Heart left ventricle (tissue), 16 donors: ENCODE measurements at regions not wholly inside any gene's neighbourhood (a gene's known extent, or its start where the extent isn't known, plus 50 kb on each side); places are given as distances from the start of the nearest gene placed in this dataset.

Source experiments
- ATAC-seq, 4 donors: fragments of 200-7000 bp; cut with Tn5 transposase; one replicate each; pipeline ENCODE4 v1.9.1; 2020 to 2022; ENCODE audit warnings: moderate library complexity in 4 of 4, mild to moderate bottlenecking in 3 of 4, moderate number of reproducible peaks in 1 of 4
- DNase-seq, 5 donors: peaks; one replicate each; pipeline ENCODE4 v3.0.0-alpha.2; 2020
- H3K27ac ChIP-seq, 12 donors: fragments of 200-600 bp; sonication (generic) in 4 of 12; one replicate each; pipeline versions ENCODE4 v1.5.0 to v1.8.0; 2016 to 2022; ENCODE audit warnings: mild to moderate bottlenecking in 2 of 12
- H3K27me3 ChIP-seq, 9 donors: fragments of 200-600 bp; sonication (generic) in 2 of 9; one replicate each; pipeline versions ENCODE4 v1.5.1 to v1.8.0; 2016 to 2022; ENCODE audit warnings: mild to moderate bottlenecking in 3 of 9
- H3K36me3 ChIP-seq, 9 donors: fragments of 200-600 bp; sonication (generic) in 2 of 9; one replicate each; pipeline versions ENCODE4 v1.5.0 to v1.8.0; 2018 to 2022; ENCODE audit warnings: mild to moderate bottlenecking in 2 of 9
- H3K4me1 ChIP-seq, 12 donors: fragments of 200-600 bp; sonication (generic) in 4 of 12; one replicate each; pipeline versions ENCODE4 v1.5.0 to v1.8.0; 2016 to 2022; ENCODE audit warnings: mild to moderate bottlenecking in 3 of 12
- H3K4me3 ChIP-seq, 12 donors: fragments of 200-600 bp; sonication (generic) in 4 of 12; one replicate each; pipeline versions ENCODE4 v1.5.0 to v1.8.0; 2017 to 2022; ENCODE audit warnings: mild to moderate bottlenecking in 9 of 12, moderate library complexity in 4 of 12
- H3K9me3 ChIP-seq, 12 donors: fragments of 200-600 bp; sonication (generic) in 4 of 12; one replicate each; pipeline versions ENCODE4 v1.5.0 to v1.8.0; 2016 to 2022; ENCODE audit warnings: mild to moderate bottlenecking in 1 of 12
- POLR2A ChIP-seq, 2 donors: fragments of 450-650 bp; IDR thresholded peaks; one replicate each; pipeline ENCODE4 v1.6.1; 2017; ENCODE audit warnings: antibody characterized with exemption in 2 of 2, mild to moderate bottlenecking in 2 of 2, moderate library complexity in 2 of 2
- WGBS, 4 donors: extraction: QIAGEN DNeasy Blood & Tissue Kit in 2 of 4; methylation state at CpG; one replicate each; pipeline versions ENCODE4 v1.1.5 to v1.1.7; 2013 to 2018; 5-methylcytosine and 5-hydroxymethylcytosine counted together
- intact Hi-C, 10 donors: fragments of 100-400 bp; cut with DNase I; formaldehyde crosslinking; loops; one replicate each; pipeline versions ENCODE4 v1.11.1 to v1.14.2; 2022
- TF ChIP-seq, protein P1 (sequence below), 12 donors: fragments of 200-600 bp; sonication (generic) in 4 of 12; IDR thresholded peaks; one replicate each; pipeline versions ENCODE4 v1.5.0 to v1.8.0; 2018 to 2022; ENCODE audit warnings: antibody characterized with exemption in 12 of 12, mild to moderate bottlenecking in 5 of 12
- donor health status: ischemic (EF 13 %, LVEDD 7.1; RV severe dilation, severe dysfunction).
- donor health status: healthy with polysubstance abuse.
- donor health status: DM: no; HTN: yes; CAD: no.
- donor health status: DM: no; HTN: no; CAD: no.
- donor health status: ischemic (EF 25% LVEDD 6.9; RV normal size, moderate dysfunction).
- donor health status: ischemic (EF 25% LVEDD 5.7; RV mildly dilated, moderate dysfunction).
- donor health status: healthy.
- donor health status: DM: yes; HTN: yes; CAD: no.
- donor health status: ischemic (EF 35%, LVEDD 5.7; RV mildly dilated, moderate dysfunction).
- donor health status: nonischemic (EF 11% LVEDD 7.7; RV severe dilation, severe dysfunction).
- donor health status: DM: yes; HTN: yes; CAD: no.
- donor health status: PGD.
- donor health status: ischemic (EF 29% LVEDD 5.4; RV normal size, mild dysfunction).
- donor health status: nonischemic (EF 23%, LVEDD 6.1; RV moderate dilation, normal function).

DNA sequence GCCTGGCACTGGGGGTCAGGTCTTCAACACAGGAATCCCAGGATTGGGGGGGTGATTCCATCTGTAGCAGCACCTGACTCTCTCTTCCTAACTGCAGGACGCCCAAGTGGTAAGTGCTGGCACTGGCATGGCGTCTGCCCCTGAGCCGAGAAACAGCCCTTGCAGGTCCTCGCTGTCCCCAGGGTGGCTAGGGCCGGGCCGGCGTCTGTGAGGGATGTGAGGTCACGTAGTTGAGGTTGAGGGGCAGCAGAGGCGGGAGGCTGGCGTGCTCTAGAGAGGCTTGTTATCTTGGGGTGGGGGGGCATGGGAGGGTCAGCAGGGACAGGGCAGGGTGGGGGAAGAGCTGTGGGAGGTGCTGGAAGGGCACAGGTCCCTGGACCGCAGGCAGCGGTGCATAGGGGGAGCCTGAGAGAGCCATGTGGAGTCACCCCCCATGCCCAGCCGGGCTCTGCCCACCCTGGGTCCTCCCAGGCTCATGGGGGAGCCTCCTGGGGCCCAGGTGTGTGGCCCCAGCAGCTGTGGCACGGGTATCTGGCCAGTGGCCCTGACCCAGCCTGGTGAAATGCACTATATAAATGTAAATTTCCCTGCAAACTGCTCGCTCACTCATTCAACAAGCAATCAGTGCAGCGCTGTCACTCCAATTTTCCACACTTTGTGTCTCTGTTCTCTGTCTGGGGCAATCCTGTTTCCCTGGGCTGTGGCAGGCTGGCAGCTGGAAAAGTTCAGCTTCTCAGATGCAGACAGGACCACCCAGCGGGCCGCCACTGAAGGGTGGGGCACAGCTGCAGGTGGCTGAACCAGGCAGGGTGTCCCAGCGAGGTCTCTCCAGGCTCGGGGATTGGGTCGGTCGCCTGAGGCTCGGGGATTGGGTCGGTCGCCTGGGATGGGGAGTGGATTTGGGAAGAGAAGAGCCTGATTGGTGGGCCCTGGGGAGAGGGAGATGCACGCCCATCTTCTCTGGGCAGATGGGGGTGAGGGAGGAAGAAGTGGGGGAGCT lies 102.2 kb upstream of the NKX1-1 start:
- H3K27me3 ChIP-seq, result peaks cover 4 to 42% (median 10%) of the 10 kb centered on the region in 9 donors

DNA sequence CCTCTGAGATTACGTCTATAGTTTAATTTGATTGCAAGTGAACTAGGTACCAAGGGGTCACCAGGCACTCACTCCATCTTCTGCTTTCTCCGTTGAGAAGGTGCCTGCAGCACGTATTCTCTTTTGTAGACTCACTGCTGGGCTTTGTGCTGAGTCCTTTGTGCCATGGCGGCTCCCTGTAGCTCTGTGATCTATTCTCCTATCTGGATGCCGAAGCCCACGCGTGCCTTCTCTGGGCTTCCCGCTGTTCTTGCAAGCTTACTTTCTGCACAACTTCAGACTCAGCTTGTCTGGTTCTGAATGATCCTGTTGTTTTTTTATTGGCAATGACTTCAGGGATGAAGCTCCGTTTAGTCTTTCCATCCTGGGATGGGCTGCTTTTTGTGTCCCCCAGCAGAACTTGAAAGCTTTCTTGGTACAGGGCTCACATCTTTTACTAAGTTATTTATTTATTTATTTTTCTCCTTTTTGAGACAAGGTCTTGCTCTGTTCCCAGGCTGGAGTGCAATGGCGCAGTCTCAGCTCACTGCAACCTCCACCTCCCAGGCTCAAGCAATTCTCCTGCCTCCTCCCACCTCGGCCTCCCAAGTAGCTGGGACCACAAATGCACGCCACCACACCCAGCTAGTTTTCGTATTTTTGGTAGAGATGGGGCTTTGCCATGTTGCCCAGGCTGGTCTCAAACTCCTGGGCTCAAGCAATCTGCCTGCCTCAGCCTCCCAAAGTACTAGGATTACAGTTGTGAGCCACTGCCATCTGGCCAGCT lies 100.9 kb upstream of the NKX1-1 start:
- TF ChIP-seq, protein P1, sequence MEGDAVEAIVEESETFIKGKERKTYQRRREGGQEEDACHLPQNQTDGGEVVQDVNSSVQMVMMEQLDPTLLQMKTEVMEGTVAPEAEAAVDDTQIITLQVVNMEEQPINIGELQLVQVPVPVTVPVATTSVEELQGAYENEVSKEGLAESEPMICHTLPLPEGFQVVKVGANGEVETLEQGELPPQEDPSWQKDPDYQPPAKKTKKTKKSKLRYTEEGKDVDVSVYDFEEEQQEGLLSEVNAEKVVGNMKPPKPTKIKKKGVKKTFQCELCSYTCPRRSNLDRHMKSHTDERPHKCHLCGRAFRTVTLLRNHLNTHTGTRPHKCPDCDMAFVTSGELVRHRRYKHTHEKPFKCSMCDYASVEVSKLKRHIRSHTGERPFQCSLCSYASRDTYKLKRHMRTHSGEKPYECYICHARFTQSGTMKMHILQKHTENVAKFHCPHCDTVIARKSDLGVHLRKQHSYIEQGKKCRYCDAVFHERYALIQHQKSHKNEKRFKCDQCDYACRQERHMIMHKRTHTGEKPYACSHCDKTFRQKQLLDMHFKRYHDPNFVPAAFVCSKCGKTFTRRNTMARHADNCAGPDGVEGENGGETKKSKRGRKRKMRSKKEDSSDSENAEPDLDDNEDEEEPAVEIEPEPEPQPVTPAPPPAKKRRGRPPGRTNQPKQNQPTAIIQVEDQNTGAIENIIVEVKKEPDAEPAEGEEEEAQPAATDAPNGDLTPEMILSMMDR (IDR thresholded peaks at IDR 0.05), result no peak
- TF ChIP-seq POLR2A (IDR thresholded peaks at IDR 0.05), result no peak
- no peak for ATAC-seq
- WGBS, 4 donors, result 67 to 71% (median 67%) methylated on average over 13 of the region's 13 CpGs
- no peaks in the 10 kb centered on the region for H3K36me3 ChIP-seq
- intact Hi-C loops, result no loop called here
- H3K4me3 ChIP-seq, result no peak overlapping the region
- H3K27me3 ChIP-seq, result peaks cover 0 to 33% (median 4%) of the 10 kb centered on the region in 9 donors
- no peak overlapping the region for H3K27ac ChIP-seq
- peaks cover 0 to 8% (median 0%) of the 10 kb centered on the region in 12 donors for H3K4me1 ChIP-seq
- no peaks in the 10 kb centered on the region for H3K9me3 ChIP-seq
- no peak for DNase-seq

More for the DNA sequence above, 102.2 kb upstream of the NKX1-1 start:
- Histone ChIP-seq H3K9me3 (no peaks in the 10 kb centered on the region), H3K36me3 (no peaks in the 10 kb centered on the region), H3K4me3 (no peak overlapping the region), H3K4me1 (peaks cover 0 to 12% (median 0%) of the 10 kb centered on the region in 12 donors), H3K27ac (no peak overlapping the region)
- TF ChIP-seq POLR2A (IDR thresholded peaks at IDR 0.05), result no peak
- TF ChIP-seq, protein P1 (IDR thresholded peaks at IDR 0.05), result no peak
- DNase-seq (peak in 1 of 5 donors; percentile 16), ATAC-seq (no peak)
- 51 to 63% (median 61%) methylated on average over 23 to 26 of the region's 26 CpGs for WGBS, 4 donors
- intact Hi-C loops, result no loop called here

DNA sequence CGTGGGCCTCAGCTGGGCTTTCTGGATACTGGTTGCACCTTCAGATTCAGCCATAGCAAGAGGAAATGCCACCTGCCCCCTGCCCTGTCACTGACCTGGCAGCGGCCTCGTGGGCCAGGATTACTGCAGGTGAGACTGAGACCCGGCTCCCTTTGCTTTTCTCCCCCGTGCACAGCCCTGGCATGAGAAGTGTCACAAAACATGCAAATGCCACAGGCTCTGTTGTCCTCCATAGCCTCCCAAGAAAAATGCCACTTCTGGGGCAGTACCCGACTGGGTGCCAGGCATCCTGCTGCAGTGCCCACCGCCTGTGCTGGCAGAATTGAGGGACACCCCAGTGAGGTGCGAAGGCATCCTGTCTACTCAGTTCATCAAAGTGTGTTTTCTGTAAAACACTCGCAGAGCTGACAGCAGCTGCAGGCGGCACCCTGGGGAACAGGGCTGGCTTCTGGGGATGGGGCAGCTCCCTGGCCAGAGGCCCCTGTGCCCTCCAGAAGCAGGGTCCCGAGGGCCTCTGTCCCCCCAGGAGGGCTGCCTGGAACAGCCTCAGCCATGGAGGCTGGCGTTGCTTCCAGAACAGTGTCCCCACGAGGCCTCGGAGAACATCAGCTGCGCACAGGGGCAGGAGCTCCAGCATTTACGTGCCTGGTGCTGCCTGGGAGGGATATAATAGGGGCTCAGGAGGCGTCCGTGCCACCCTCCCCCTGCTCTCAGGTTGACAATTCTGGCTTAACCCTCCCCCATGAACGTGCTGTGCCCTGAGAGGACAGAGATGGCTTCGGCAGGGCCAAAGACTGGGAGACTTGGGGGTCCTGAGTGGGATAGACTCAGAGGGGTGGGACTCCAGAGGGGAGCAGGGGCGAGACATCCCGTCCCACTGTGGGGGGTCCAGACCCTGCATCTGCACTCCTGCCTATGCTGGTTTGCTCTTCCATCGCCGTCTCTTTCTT lies 99.5 kb upstream of the NKX1-1 start:
- H3K9me3 ChIP-seq, result no peaks in the 10 kb centered on the region
- WGBS, 4 donors, result 62 to 68% (median 66%) methylated on average over 15 to 24 of the region's 24 CpGs
- H3K36me3 ChIP-seq, result no peaks in the 10 kb centered on the region
- peaks cover 0 to 18% (median 5%) of the 10 kb centered on the region in 12 donors for H3K4me1 ChIP-seq
- peak in 2 of 5 donors; percentile 15 to 47 for DNase-seq
- H3K27ac ChIP-seq, result no peak overlapping the region
- TF ChIP-seq POLR2A (IDR thresholded peaks at IDR 0.05), result no peak
- TF ChIP-seq, protein P1 (IDR thresholded peaks at IDR 0.05), result no peak
- no peak for ATAC-seq
- intact Hi-C loops, result no loop called here
- peaks cover 0 to 28% (median 4%) of the 10 kb centered on the region in 9 donors for H3K27me3 ChIP-seq
- no peak overlapping the region for H3K4me3 ChIP-seq
